OCI-LY3 (cell line): ENCODE measurements at regions not wholly inside any gene's neighbourhood (a gene's known extent, or its start where the extent isn't known, plus 50 kb on each side); places are given as distances from the start of the nearest gene placed in this dataset.

ENCODE experiments used
- EZH2phosphoT487 ChIP-seq: fragments of 200-600 bp; shearing (Covaris generic); IDR thresholded peaks from 2 replicates; pipeline ENCODE4 v1.6.1; 2018; ENCODE audit warnings: antibody characterized with exemption, mixed run types, low read depth
- TF ChIP-seq, protein P1 (sequence below): fragments of 200-600, 300-600 bp; sonication (generic); IDR thresholded peaks from 2 replicates; pipeline ENCODE4 v1.5.1; 2014; ENCODE audit warnings: antibody characterized with exemption, low read length, low read depth

DNA sequence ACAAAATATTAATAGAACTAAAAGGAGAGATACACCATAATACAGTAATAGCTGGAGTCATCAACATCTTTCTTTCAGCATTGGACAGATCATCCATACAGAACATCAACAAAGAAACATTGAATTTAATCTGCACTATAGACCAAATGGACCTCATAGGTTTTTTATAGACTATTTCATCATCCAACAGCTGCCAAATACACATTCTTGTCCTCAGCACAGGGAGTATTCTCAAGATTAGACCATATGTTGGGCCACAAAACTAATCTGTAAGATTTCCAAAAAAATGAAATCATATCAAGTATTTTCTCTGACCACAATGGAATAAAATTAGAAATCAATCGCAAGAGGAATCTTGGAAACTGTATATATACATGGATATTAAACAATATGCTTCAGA lies 86.9 kb downstream of the FSCB start:
- TF ChIP-seq, protein P1, sequence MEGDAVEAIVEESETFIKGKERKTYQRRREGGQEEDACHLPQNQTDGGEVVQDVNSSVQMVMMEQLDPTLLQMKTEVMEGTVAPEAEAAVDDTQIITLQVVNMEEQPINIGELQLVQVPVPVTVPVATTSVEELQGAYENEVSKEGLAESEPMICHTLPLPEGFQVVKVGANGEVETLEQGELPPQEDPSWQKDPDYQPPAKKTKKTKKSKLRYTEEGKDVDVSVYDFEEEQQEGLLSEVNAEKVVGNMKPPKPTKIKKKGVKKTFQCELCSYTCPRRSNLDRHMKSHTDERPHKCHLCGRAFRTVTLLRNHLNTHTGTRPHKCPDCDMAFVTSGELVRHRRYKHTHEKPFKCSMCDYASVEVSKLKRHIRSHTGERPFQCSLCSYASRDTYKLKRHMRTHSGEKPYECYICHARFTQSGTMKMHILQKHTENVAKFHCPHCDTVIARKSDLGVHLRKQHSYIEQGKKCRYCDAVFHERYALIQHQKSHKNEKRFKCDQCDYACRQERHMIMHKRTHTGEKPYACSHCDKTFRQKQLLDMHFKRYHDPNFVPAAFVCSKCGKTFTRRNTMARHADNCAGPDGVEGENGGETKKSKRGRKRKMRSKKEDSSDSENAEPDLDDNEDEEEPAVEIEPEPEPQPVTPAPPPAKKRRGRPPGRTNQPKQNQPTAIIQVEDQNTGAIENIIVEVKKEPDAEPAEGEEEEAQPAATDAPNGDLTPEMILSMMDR, result no peak
- no peak for TF ChIP-seq EZH2phosphoT487
